Activated CD8-positive, alpha-beta memory T cell treated with anti-CD3 and anti-CD28 coated beads for 1 hour (primary cell): ENCODE measurements at regions not wholly inside any gene's neighbourhood (a gene's known extent, or its start where the extent isn't known, plus 50 kb on each side); places are given as distances from the start of the nearest gene placed in this dataset.

ENCODE experiments used
- DNase-seq, 2 donors: peaks; one replicate each; pipeline ENCODE4 v3.0.0-alpha.2; 2020; ENCODE audit warnings: low read depth in 1 of 2; ENCODE audit errors: extremely low read depth in 1 of 2

DNA sequence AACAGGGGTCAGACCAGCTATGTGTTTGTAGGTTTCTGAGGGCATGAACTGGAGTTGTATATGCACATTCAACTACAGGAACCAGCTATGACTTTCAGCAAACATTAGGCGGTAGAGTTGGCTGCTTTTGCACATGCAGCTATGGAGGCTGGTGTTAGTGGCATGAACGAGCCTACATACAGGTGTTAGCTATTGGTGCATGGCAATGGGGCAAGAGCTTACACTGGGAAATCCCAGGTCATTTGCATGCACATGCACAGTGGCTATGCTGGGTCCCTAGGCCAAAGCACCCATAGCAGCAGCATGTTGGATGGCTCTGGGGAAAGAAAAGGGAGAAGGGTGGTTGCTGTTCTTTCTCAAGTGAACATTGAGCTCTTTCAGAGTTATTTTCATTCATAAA is 1018.5 kb upstream of the PHF14 start:
- no peak for DNase-seq

DNA sequence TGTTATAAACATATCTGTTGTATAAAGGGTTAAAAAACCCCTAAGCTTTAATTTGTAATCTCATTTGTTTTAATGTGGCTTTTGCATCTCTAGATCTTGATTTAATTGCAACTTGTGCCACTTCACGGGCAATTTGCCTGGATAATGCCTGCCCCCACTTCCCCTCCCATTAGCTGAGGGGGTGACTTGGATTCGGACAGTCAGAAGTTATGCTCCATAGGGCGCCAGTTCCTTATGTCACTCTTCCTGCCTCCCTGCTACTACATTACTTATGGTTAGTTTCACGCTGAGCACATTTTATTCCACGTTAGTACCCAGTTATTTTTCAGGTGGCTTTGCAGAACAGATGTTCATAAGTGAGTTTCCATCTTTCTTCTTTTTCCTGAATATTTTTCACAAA is 1015.2 kb upstream of the PHF14 start:
- no peak for DNase-seq

DNA sequence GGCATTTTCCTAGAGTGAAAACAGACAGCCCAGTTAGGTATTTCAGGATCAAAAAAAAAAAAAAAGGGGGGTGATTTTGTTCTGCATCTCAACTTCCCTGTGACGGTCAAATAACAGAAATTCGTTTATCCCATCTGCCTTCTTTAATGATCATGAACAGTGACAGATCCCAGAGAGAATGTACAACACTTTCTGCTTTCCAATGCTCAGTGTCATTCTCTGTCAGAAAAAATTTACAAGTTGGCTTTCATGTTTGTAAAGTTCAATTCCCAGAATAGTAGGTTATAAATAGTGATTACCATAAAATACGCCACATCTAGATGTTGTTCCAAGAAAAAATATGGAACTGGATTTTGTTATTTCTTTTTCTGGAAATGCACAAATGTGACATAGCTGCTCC is 1013.2 kb upstream of the PHF14 start:
- no peak for DNase-seq

DNA sequence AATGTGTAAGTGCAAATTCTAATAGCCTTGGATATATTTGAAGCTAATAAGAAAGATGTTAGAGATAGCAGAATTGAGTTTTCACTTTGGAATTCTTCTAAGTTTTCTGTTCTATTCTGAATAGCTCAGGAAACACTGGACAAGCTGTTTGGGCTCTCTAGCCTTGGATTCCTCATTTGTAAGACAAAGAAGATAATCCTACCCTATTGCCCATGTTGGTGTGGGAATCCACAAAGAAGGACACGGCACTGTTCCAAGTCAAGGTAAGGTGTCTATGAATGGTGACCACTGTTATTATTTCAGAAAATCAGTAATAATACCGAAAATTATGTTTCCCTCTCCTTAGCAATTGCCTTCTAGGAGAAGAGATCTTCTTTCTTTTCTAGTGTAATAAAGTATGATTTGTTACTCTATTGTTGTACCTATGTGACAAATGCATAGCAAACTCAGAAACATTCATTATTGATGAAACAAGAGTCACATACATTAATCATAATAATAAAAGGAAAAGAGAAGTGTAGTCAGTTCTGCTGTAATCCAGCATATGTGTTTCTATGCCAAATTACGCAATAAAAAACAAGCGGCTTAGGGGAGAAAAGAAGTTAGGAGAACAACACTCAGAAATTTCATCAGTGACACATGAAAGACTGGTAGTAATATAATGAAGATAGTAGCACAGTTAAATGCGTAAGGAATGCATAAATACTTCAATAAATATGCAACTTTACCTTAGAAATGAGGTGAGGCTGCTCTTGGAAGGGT is 1012.3 kb upstream of the PHF14 start:
- no peak for DNase-seq

DNA sequence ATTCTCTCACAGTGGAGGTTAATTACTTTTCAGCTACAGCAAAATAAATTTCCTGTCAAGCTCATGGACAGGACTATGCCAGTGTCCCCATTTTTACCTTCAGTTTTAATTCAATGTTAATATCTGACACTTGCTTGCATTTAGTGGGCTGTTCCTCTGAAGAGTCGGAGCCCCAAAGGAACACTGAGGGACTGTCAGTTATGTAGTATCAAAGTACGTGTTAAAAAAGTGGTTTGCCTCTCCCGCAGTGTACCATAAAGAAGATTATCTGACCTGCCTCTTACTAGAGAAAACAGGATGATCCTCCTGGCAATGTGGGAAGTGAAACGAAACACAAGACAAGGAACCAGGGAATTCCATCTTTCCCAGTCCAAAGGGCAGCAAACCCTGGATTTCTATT is 1010.9 kb upstream of the PHF14 start:
- DNase-seq: no peak

DNA sequence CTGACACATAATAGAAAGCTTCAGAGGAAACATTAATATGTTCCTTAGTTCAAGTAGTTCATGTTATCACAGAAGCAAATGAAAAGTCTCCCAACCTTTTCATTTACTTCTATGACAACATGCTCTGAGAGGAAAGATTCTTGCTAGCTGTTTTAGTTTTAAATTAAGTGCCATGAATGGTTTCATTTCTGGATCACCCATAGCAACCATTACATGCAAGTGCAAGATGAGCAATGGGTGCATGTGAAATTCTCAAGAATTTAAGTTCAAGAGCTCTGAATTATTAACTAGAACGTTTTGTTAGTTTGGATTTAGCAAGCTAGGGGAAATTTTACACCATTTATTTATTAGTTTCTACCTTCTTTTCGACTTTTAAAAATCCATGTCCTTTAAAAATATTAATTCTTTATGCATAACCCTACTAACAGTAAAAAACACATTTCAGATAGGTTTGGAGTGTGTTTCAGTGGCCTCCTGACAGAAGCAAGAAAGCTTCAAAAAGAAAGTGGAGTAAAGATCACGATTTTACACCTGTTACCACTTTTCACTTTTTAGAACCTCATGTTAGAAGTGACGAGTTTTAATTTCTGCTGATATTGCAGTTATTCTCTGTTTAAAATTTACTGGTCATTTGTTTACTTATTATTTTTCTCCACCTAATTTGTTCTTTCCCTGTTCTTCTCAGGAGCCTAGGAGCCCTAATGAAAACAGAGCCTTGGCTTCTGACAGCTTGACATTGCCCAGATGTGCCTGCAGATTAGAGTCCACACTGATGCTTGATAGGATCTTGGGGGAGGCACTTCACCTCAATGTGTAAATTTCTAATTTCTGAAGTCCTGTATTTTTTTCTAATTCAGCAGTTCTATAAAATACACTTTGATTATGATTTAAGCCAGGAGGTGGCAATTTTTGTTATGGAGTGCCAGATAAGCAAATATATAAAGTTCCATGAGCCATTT is 995.3 kb upstream of the PHF14 start:
- DNase-seq: no peak

DNA sequence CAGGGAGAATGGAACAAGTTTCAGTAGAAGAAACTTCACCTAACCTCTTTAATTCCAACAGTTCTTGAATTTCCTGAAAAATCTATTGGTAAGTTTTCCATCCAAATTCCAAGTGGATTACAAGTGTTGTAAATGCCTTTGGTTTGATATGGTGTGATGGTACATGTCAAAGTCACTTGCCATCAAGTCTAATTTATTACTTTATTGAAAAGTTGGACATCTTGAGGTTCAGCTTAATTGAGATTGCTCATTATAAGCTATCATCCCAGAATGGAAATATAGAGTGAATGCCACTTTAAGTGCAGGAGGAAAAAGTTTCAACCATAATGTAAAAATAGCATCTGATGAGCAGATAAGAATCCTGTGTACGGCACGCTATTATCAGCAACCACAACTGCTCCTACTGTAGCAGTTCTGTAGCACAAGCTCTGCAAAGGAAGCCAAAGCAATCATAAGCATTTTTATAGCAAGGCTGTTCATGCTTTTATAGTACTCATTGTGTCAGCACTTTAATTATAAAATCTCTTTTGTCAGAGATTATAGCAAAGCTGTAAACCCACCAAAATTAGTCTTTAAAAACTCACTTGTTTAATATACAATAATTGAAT is 991.8 kb upstream of the PHF14 start:
- no peak for DNase-seq

DNA sequence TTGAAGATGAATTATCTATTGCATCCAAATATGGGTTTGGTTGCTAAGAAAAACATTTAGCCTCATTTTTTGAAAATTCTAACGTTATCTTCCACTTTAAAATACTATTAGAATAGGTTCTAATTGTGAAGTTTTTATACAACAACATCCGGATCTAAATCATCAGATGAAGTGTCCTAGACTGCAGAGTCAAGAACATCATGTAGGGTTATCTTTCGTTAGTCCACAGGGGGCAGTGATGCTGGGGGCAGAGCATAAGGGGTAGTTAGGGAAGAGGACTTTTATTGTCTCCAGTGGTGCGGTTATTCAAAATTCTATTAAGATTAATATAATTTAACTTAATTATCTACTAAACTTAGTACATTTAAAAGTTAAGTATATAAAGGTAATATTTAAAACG is 990.6 kb upstream of the PHF14 start:
- no peak for DNase-seq

DNA sequence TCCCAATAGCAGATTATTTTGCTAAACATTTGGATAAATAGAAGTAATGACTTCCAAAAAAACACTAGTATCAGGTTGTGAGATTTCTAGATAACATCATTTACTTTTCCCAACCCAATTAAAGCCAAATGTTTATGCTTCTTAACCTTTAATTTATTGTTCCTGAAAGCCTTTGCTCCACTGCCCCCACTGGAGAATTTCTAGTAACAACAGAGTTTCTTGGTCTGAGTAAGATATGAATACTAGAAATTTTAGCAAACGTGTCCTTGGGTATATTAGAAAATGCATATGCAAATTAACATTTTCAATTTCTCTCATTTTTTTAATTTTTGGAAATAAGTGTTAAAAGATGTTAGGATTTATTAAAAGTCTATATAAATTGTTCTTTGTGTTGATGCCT is 958.0 kb upstream of the PHF14 start:
- no peak for DNase-seq

DNA sequence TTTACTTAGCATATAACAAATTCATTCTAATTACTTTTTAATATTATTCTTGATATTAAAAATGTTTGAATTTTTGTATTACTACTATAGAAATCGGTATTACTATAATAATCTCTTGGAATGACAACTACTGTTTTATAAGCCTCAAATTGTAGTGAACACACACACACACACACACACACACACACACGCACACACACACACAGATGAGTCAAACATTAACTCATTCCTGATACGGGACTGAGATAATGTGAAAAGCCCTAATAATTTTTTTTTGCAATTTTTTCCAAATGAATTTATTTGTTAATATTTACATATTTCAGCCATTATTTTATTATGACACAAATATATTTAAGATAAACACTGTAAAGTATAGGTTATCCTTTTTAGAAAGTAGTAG is 951.2 kb upstream of the PHF14 start:
- DNase-seq: no peak

DNA sequence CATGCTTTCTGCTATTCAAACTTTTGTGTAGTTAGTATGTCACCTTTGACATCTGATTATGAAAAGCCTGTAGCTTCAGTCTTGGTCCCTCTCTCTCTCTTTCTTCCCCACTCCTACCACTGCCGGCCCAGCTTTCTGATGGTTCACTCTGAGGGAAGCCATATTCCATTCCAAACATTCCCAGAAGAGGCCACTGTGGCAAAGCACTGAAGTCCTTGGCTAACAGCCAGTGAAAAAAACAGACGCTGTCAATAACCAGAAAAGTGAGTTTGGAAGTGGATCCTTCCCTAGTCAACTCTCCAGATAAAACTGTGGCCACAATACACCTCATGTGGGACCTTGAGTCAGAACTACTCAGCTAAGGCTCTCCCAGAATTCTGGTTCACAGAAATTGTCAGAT is 950.7 kb upstream of the PHF14 start:
- no peak for DNase-seq

DNA sequence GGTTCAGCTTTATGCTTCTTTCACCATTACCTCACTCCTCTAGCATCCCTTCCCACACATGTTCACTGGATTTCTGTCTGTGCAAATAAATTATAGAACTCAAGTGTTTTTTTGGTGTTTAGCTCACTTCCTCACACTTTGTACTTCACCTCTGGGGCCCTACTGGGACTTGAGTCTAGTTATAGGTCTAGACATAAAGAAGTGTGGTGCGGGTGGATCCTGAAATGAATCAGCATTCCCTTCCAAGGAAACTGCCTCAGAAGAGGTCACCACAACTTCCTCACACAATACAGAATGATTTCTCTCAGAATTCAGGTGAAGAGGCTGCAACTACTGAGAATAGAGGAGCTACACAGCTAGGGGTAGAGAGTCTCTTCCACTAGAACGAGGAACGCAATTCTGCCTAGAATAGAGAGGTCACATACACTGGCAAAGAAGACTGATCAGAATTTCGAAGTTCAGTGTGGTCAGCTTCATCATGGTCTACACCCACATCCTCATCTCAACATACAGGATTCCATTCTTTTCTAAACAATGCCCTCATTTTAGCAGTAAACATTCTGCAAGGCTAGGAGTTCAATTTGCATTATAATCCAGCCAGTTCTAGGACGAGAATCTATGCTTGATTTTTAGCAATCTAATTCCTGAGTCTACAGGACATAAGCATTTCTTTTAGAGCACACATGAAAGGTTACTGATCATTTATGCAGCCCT is 938.7 kb upstream of the PHF14 start:
- DNase-seq: no peak

DNA sequence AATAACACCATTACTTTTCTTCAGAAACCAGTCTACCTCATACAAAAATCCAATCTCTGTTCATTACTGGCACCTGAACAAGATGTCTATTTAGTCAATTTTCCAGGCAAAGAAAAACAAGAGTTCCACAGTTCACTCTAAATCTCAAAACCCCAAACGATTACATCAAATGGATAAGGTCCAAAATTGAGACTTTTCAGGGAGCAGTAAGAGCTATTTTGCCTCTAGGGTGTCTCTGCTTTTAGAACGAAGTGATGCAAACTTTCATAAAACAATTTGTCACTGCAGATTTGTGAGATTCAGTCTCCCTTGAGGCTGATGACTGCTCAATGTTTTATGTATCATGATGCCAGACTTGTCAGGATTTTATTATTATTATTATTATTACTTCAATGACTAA is 937.0 kb upstream of the PHF14 start:
- DNase-seq: no peak

DNA sequence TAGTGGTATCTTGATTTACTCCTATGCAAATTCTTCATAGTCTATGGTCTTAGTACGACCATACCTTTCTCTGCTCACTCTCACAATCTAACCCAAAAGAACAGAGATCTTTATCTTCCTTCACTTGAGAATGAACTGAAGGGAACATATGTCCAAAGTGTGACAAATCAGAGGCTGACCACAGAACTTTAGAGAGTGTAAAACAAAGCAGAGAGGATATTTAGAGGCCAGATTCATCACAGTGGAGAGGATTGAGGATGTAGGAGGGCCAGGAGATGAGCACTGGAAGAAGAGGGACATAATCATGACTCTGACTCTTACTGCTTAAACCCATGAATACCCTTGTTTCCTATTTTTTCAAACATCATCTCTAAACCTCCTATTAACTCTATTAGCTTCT is 935.3 kb upstream of the PHF14 start:
- DNase-seq: no peak

DNA sequence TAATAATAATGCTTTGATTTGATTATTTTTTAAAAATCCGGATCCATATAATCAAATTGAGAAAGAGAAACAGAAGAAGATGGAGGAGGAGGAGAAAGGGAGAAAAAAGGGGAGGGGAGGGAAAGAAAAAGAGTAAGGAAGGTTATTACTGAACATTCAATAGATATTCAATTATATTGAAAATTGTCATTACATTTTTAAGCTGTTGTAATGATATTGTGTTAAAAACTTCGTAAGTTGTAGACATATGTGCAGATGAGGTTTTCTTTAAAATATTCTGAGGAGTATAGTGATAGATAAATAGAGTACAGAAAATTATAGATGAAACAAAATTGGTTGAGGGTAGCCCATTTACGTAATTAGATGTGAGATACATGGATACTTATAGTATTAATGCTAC is 933.0 kb upstream of the PHF14 start:
- no peak for DNase-seq

DNA sequence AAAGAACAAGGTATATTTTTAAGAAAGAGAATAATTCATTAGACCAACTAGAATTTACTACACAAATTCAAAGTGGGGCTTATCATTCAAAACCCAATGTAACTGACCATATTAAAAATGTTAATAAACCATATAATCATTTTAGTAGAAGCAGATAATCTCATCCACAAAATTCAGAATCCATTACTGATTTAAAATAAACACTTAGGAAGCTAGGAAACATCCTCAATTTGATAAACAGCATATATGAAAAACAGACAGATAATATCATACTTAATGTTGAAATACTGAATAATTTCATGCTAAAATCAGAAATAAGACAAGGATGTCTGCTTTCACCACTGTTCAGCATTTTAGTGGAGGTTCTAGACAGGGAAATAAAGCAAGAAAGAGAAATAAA is 902.8 kb upstream of the PHF14 start:
- no peak for DNase-seq

DNA sequence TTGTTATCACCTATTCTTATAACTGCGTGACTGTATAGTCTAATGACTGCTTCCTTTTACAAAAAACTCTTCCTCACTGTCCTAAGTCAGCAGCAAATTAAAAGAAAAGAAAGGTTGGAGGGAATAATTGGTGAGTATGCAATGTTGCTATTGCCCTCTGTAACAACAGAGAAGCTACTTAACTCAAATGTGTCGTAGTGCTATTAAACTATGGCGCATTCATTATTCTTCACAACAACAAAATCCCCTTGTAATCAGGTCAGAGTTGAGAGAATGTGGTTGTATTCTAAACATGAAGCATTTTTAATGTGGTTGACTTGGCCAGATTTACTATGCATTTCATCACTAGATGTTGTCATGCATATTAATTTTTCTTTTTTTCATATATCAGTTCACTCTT is 897.8 kb upstream of the PHF14 start:
- DNase-seq: no peak

DNA sequence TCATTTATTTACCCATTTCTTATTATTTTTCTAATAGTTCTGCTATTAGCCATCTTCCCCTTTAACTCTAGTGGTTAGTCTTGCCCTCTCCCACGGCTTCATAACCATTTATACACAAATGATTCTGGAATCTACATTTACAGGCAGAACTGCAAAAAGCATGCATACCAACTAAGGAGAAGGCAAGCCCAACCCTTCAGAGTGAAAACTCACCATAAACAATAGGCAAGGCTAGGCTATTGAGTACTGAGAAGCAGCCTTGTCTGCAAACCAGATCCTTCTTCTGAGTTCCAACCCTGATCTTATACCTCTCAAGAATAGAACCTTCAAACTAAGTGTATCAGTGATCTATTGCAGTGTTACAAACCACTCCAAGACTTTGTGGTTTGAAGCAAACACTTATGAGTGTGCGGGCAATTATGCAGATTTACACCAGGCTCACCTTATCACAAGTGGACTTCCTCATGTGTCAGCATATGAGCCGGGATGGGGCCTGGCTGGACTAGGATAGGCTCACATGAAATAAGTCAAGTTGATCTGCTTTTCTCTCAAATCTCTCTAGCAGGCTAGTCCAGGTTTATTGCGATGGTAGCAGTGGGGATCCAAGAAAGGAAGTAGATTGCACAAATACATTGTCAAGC is 896.9 kb upstream of the PHF14 start:
- no peak for DNase-seq

DNA sequence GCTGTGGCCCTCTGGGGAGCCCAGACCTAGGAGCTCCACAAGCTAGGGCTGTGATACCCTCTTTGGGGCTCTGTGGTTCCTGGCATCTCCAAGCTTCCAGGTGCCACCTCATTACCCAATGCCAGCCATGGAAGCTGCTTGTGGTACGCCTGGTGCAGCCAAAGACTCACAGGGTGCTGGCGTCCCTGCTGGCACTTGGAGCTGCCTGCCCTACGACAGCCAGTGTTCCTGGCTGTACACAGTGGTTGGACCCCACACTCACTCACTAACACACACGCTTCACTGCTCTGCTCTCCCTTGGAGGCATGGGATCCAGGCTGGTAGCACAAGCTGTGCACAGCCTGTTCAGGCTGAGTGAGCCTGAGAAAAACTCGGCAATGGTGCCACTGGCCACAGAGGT is 894.1 kb upstream of the PHF14 start:
- no peak for DNase-seq

DNA sequence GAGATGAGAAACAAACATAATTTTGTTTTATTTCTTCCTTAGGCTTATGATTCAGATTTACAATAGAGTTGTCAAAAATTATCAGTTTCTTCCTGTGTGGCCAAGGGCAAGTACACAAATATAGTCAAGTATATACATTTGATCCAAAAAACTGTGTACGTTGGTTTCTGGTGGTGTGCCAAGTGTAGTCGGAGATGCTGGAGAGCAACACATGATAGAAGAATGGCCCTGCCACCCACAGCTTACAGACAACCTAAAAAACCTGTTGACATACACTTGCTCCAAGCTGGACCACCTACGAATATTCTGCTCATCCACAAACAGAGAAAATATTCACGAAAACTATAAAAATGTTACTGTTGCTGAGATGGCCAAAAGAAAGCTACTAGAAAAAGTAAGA is 890.8 kb upstream of the PHF14 start:
- no peak for DNase-seq

DNA sequence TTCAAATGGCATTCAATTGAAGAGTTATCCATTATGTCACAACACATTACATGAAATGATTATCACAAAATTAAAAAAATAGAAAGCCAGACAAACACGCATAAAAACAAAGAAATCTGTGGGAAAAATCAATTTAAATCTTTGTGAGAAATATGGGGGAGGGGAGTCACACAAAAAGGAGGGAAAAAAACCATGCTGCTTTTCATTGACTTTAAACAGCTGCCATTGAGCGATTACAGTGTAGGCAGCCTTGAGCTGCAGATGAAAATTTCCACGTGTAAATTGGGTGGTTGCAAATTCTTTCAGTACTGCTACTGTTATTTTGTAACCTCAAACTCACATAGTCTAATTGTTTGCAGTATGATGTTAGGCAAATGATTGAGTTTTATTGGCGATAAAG is 889.9 kb upstream of the PHF14 start:
- DNase-seq: no peak
